ENCODE measurements at regions not wholly inside any gene's neighbourhood (a gene's known extent, or its start where the extent isn't known, plus 50 kb on each side); places are given as distances from the start of the nearest gene placed in this dataset.

DNA sequence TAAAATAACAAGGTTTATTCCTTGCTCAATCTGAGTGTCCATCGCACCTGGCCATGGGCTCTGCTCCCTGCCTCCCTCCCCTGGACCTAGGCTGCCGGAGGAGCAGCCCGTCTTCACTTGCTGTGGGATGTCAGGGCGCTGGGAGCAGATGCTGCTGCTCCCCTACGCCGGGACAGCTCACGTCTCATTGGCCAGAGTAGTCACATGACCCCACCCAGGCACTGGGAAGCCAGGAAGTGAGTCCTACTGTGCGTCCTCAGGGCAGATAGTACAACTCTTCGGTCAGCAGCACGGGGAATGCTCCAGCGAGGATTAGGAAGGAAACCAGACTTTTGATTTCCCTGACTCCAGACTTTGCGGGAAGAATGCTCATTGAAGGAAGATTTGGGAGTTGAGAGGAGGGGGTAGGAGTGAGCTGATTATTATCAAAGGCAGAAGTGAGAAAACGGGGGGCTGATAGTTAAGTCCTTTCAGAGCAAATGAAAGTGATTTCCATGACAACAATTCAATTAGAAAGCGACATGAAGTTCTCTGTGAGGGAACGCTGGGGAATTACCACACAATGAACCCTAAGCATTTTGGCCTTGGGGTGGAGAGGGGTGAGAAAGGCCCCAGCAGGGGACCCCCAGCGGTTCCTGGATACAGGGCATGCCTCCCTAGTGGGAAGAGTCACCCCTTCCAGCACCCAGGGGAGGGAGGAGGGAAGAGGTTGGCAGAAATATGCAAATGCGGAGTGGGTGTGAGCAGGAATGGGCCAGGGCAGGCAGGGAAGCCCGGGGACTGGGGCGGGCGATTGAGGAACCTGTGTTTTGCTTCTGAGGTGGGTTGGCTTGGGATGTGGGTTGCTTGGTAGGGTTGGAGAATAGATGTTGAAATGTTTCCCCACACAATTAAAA, 215.5 kb downstream of the AACS start:
- H3K27me3 Mint-ChIP-seq, result peaks cover 13% of the 10 kb centered on the region
- H3K36me3 Mint-ChIP-seq, result no peaks in the 10 kb centered on the region
- H3K27ac Mint-ChIP-seq, result no peak overlapping the region
- no peaks in the 10 kb centered on the region for H3K4me1 Mint-ChIP-seq
- no peak overlapping the region for H3K4me3 Mint-ChIP-seq
- H3K9me3 Mint-ChIP-seq, result no peaks in the 10 kb centered on the region

DNA sequence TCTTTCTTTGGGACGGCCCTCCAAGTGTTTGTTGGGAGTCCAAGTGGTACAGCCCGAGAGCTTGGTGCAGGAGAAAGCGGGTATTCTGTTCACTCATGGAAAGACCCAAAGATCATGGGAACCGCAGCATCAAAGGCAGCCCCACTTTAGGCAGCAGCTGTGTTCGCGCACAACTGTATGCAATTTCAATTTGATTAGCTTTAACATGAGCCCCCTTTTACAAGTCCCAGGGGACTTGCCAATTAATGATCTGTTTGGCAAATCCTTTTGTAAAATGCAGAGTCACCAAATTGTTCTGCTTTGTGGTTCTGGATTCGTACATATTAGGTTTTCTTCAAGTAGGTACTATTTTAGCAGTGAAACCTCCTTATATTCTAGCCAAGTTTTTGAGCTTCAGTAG, 217.7 kb downstream of the AACS start:
- Mint-ChIP-seq H3K36me3 (no peaks in the 10 kb centered on the region), H3K9me3 (no peaks in the 10 kb centered on the region), H3K27me3 (peaks cover 11% of the 10 kb centered on the region), H3K27ac (no peak overlapping the region), H3K4me1 (no peaks in the 10 kb centered on the region), H3K4me3 (no peak overlapping the region)

DNA sequence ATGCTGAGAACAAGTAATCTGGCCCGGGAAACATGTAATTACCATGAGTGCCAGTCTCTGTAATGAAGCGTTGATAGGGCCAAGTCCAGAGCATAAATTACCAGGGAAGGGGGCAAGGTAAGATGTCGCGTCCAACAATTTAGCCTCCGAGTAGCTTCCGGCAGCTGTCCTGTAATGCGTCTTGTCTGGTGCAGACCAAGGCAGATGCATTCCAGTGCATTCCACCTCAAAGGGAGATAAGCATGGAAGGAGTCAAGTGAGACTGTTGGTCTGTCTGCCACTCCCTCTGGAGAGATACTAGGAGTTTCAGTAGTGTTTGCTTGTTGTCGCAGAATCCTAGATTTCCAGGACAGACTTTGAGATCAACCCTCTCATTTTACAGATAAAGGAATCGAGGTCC, 218.3 kb downstream of the AACS start:
- Mint-ChIP-seq H3K4me1 (no peaks in the 10 kb centered on the region), H3K27ac (no peak overlapping the region), H3K36me3 (no peaks in the 10 kb centered on the region), H3K4me3 (no peak overlapping the region), H3K27me3 (peaks cover 12% of the 10 kb centered on the region), H3K9me3 (no peaks in the 10 kb centered on the region)

DNA sequence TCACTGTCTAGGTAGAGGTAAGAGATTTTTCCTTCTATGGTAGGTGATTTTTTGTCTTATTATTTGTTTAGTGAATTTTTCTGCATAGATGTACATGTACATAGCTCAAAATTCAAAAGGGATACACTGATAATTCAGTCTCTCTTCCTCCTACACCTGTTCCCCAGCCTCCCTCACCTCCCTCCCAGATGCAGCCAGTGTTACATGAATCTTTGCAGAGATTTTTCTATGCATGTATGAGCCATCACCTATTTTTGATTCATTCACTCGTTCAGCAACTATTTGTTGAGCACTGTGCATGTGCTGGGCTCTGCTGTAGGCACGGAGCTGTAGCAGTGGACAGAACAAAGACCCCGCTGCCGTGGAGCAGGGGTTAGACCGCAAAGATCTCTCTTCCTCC, 218.9 kb downstream of the AACS start:
- no peak overlapping the region for H3K4me3 Mint-ChIP-seq
- no peaks in the 10 kb centered on the region for H3K4me1 Mint-ChIP-seq
- H3K36me3 Mint-ChIP-seq, result no peaks in the 10 kb centered on the region
- no peak overlapping the region for H3K27ac Mint-ChIP-seq
- H3K27me3 Mint-ChIP-seq, result peaks cover 13% of the 10 kb centered on the region
- no peaks in the 10 kb centered on the region for H3K9me3 Mint-ChIP-seq

DNA sequence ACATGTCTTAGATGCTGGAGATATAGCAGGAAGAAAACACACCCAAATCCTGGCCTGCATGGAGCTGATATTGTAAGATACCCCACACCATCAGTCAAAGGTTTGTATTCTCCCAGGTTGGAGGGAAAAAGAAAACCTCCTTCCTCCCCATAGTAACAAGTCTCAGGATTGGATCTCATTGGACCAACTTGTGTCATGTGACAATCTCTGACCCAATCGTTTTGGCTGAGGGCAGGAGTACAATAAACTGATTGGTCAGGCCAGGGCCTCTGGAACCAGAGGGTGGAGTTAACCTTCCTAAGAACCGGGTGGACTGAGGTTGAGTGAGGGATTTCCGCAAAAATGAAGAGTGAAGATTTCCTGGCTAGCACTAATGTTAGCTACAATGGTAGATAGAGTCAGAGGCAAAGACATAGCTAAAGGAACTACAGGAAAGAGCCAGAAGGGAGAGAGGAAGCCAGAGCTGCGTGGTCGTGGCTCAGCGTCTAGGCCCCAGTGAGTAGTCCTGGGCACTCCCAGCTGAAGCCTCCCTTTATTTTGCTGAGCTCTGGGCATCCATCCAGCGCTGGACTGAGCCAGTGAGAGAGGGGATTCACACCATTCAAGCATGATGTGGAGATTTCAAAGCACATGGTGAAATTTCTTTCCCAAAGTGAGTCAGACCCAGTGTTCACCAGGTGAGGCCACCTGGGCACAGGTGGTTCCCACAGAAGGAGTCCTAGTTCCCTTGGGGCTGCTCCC, 219.9 kb downstream of the AACS start:
- Mint-ChIP-seq H3K9me3 (no peaks in the 10 kb centered on the region), H3K27me3 (peaks cover 11% of the 10 kb centered on the region), H3K36me3 (no peaks in the 10 kb centered on the region), H3K27ac (no peak overlapping the region), H3K4me3 (no peak overlapping the region), H3K4me1 (no peaks in the 10 kb centered on the region)

DNA sequence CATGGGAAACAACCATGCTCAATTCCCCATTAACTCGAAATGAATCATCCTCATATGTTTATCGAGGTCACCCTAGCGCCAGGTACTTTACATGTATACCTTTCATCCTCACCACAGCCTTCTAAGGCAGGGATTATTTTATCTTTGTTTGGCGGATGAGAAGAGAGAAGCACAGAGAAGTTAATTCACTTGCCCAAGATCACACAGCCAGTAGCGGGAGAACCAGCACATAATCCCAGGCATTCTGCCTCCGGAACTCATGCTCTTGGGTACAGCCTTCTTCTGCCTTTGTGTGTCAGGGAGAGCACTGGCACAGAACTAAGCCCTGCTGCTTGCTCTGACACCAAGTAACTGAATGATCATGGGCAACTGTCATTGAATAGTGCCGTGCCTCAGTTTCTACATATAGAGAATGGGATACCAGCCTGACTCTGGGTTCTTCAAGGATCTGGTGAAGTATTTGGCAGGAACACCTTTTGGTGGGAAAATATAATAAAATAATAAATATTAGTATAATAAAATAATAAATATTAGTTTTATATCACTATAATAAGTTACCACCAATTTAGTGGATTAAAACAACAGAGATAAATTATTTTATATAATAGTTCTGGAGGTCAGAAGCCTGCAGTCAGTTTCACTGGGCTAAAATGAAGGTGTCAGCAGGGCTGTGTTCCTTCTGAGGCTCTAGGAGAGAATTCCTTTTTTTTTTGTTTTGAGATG, 220.9 kb downstream of the AACS start:
- no peaks in the 10 kb centered on the region for H3K36me3 Mint-ChIP-seq
- H3K27ac Mint-ChIP-seq, result no peak overlapping the region
- peaks cover 7% of the 10 kb centered on the region for H3K27me3 Mint-ChIP-seq
- H3K9me3 Mint-ChIP-seq, result no peaks in the 10 kb centered on the region
- no peaks in the 10 kb centered on the region for H3K4me1 Mint-ChIP-seq
- no peak overlapping the region for H3K4me3 Mint-ChIP-seq

DNA sequence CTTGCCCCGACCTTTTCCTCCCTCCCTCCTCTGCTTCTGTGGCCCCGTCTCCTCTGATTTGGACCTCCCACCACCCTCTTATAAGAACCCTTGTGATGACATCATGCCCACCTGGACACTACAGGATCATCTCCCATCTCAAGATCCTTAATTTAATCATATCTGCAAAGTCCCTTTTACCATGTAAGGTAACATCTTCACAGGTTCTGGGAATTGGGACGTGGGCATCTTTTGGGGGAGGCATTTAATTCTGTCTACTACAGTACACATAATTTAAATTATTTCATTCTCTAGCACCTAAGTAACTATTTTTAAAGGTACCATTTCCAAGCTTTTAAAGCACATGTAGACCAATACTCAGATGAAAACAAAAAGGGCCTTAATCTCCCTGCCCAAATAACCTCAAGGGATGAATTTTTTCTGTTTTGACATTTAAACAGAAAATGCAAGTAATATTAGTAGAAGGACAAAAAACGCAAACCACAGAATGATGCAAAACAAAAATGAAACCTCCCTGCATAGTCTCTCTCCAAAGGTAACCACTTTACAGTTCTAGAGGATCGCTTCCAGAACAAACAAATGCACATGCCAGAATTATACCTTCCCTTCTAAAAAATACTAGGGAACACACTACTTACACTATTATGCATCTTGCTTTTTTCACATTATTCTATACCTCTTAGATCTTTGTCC, 222.1 kb downstream of the AACS start:
- H3K36me3 Mint-ChIP-seq, result no peaks in the 10 kb centered on the region
- H3K4me1 Mint-ChIP-seq, result no peaks in the 10 kb centered on the region
- no peak overlapping the region for H3K4me3 Mint-ChIP-seq
- H3K9me3 Mint-ChIP-seq, result no peaks in the 10 kb centered on the region
- peaks cover 7% of the 10 kb centered on the region for H3K27me3 Mint-ChIP-seq
- no peak overlapping the region for H3K27ac Mint-ChIP-seq

DNA sequence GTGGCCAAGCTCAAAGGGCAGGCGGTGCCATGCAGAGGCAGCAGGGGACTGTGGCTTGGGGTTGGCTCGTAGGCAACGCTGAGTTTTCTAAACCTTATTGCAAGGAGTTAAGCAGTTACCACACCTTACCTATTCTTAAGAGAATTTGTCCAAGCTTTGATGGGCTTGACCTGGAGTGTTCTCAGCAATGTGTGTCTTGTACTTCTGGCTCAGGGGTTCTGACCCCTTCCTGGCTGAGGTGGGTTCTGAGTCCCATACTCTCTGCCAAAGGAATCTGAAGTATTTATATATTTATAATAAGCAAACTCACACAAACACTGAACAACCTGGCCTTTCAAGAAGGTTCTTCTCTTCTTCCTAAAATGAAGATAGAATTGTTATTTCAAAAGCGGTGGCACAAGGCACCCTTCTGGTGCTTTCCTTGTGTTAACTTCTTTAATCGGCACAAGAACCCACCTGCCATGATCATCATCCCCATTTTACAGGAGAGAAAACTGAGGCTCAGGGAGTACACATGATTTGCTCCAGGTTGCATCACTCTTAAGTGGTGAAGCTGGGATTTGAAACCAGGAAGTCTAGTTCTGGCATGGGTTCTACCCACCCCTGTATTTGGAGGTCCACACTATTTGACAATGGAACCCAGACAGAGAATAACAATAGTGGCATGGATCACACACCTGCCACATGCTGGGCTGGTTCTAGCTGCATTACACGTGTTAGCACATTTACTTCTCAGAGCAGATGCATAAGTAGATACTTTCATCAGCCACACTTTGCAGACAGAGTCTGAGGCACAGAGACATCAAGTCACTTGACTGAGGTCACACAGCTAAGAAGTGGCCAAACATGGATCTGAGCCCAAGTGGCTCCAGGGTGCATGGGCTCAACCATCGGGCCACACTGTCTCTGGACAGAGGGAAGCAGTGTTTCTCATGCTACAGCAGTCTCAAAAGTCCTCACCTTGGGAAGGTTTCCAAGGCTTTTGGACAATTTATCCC, 224.0 kb downstream of the AACS start:
- Mint-ChIP-seq H3K9me3 (no peaks in the 10 kb centered on the region), H3K27ac (no peak overlapping the region), H3K4me3 (no peak overlapping the region), H3K4me1 (no peaks in the 10 kb centered on the region), H3K27me3 (peaks cover 6% of the 10 kb centered on the region), H3K36me3 (no peaks in the 10 kb centered on the region)

DNA sequence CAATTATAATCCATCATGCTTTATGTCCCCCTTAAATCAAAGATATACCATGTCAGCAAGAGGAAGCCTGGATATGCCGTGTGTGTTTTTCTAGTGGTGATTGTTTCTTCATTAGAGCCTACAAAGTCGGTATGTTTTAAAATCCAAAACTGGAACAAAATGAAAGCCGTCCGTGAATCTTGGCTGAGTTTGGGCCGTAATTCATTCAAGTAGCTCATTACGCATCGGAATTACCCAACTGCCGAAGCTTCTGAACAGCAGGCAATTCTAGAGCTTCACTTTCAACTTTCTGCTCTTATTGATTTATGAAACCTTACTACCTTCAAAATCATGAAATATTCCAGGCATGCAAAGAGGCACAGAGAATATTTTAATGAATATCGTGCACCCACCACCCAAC, 224.7 kb downstream of the AACS start:
- no peaks in the 10 kb centered on the region for H3K36me3 Mint-ChIP-seq
- peaks cover 6% of the 10 kb centered on the region for H3K27me3 Mint-ChIP-seq
- no peaks in the 10 kb centered on the region for H3K9me3 Mint-ChIP-seq
- H3K4me3 Mint-ChIP-seq, result no peak overlapping the region
- H3K4me1 Mint-ChIP-seq, result no peaks in the 10 kb centered on the region
- H3K27ac Mint-ChIP-seq, result no peak overlapping the region

DNA sequence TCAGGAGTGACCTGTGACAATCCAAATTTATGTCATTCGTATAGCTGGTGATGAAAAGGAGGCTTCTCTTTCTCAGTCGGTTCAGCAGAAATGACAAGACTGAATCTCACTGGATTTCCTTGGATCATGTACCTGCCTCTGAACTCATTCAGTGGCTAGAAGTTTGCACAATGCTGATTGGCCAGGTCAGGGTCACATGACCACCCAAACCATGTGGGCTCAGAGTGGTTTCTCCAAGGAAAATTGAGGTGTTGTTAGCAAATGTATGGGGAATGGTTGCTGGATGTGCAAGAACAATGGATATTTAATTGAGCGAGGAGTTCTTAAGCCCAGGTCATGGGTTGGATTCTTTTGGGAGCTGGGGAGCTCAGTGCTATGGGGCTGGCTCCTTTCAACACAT, 227.5 kb downstream of the AACS start:
- Mint-ChIP-seq H3K9me3 (no peaks in the 10 kb centered on the region), H3K4me1 (no peaks in the 10 kb centered on the region), H3K4me3 (no peak overlapping the region), H3K27me3 (peaks cover 6% of the 10 kb centered on the region), H3K36me3 (no peaks in the 10 kb centered on the region), H3K27ac (no peak overlapping the region)

DNA sequence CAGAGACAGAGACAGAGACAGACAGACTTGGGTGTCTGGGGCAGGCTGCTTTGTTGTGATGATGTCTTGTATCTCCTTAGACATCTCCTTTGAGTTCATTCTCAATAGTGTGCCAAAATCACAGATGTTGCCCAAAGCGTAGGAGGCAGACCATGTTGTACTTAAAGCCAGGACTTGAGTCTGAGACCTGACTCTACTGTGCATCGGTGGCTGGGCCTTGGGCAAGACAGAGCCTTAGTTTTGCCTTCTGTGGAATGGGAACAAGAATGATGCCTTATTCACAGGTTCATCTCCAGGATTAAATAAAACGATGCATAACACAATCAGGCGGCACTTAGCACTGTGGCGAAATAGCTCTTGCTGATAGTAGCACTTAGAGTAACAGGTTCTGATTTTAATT, 230.3 kb downstream of the AACS start:
- Mint-ChIP-seq H3K27me3 (peaks cover 6% of the 10 kb centered on the region), H3K27ac (no peak overlapping the region), H3K4me1 (no peaks in the 10 kb centered on the region), H3K36me3 (no peaks in the 10 kb centered on the region), H3K9me3 (no peaks in the 10 kb centered on the region), H3K4me3 (no peak overlapping the region)

DNA sequence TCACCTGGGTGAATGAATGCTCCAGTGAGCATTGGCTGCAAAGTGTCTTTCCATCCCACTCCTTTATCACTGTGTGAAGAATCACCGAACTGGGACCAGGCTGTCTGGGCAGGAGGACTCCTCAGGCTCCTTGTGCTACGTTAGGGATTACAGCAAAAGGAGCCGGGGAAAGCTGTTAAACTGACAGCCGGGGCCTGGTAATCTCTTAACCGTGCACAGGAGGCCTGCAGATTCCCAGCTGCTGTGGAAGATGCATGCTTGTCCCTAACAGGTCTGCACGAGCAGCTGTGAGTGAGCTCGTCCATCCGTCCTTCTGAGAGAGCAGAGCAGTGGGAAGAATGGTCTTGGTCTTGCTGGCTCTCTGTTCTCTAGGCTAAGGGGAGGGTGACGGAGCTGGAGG, 231.5 kb downstream of the AACS start:
- Mint-ChIP-seq H3K4me1 (no peaks in the 10 kb centered on the region), H3K4me3 (no peak overlapping the region), H3K27ac (no peak overlapping the region), H3K27me3 (peaks cover 7% of the 10 kb centered on the region), H3K9me3 (no peaks in the 10 kb centered on the region), H3K36me3 (no peaks in the 10 kb centered on the region)

DNA sequence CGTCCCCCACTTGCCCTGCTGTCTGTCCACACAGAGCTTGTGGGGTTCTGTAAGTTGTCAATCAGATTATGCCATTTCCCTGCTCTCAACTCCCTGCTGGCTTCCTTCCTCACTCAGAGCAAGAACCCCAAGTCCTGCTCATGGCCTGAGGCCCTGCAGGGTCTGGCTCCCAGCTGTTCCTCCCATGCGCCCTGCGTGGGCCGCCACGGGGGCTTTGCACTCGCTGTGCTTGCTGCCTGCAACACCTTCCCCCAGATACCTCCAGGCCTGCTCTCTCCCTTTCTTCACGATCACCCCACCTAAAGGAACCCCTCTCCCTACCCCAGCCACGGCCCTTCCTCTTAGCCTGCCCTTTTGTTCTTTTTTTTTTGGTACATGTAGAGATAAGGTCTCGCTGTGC, 234.6 kb downstream of the AACS start:
- Mint-ChIP-seq H3K27ac (no peak overlapping the region), H3K4me3 (no peak overlapping the region), H3K9me3 (no peaks in the 10 kb centered on the region), H3K36me3 (no peaks in the 10 kb centered on the region), H3K27me3 (peaks cover 7% of the 10 kb centered on the region), H3K4me1 (no peaks in the 10 kb centered on the region)

DNA sequence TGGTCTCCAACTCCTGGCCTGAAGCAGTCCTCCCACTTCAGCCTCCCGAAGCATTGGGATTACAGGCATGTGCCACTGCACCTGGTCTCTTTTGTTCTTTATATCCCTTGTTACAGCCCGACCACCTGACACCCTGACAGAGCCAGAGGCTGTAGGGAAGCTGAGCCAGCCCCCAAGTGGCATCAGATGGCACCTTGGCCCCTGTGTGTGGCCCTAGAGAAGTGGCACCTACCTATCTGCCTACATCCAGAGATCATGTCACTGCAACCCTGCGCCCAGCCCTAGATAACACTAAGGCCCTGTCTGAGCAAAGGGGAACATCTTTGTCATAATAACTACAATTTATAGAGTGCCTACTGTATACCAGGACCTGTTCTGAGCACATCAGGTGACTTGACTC, 235.0 kb downstream of the AACS start:
- H3K27me3 Mint-ChIP-seq, result peaks cover 7% of the 10 kb centered on the region
- H3K36me3 Mint-ChIP-seq, result no peaks in the 10 kb centered on the region
- no peaks in the 10 kb centered on the region for H3K4me1 Mint-ChIP-seq
- H3K9me3 Mint-ChIP-seq, result no peaks in the 10 kb centered on the region
- no peak overlapping the region for H3K27ac Mint-ChIP-seq
- H3K4me3 Mint-ChIP-seq, result no peak overlapping the region
